Activated CD4-positive, alpha-beta T cell treated with anti-CD3 and anti-CD28 coated beads, Interleukin-2, amount 50 U/mL, for 24 hours (primary cell): ENCODE measurements at regions not wholly inside any gene's neighbourhood (a gene's known extent, or its start where the extent isn't known, plus 50 kb on each side); places are given as distances from the start of the nearest gene placed in this dataset.

Experiments
- DNase-seq, 2 donors: peaks; one replicate each; pipeline ENCODE4 v3.0.0-alpha.2; 2020; ENCODE audit warnings: low read depth in 1 of 2, low spot score in 1 of 2

DNA sequence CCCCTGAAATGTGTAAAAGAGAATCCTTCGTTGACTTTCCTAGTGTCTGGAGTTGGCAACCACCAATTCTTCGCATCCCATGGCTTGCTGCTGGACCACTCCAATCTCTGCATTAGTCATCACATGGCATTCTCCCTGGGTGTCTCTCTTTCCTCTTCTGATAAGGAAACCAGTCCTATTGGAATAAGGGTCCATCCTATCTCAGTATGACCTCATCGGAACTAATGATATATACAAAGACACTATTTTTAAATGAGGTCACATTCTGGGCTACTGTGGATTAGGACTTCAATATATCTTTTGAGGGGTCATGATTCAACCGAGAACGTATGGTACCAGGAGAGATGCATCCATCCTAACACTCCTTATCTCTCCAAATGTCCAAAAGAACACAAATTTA lies 259.1 kb upstream of the CPEB2 start:
- DNase-seq: no peak

DNA sequence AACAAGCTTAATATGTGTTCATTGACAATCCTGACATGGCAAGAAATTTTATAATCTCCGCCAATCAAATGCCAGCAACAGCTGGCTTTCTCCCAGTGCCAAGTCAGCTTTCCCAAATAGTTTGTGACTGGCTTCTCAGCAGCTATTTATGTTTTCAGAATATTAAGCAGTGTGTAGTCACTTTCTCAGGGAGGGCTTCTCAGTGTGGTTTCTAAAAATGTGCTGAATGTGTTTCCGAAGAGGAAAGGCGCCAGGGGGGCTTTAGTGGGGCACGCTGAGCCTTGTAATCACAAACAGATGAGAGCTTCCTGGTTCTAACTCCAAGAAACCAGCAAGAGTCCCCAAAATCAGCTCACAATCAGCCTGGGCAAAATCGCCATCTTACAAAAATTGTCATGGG lies 258.7 kb upstream of the CPEB2 start:
- no peak for DNase-seq

DNA sequence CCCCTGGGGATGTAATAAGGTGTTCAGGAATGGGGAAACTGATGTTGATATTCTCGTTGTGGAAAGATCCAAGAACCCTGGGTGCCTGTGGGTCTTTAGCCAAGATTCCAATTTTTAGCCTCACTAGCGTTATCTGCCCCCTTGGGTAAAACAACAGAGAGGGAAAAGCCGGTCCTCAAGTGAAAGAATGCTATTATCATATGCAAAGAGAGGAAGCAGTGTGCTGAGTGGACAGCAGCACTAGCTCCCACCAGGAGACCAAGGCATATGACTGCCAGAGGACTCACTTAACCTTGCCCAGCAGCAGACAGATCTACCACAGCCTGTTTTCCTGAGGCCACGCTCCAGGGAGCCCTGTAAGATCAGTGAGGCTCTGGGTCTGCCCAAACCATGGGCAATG lies 257.9 kb upstream of the CPEB2 start:
- no peak for DNase-seq

DNA sequence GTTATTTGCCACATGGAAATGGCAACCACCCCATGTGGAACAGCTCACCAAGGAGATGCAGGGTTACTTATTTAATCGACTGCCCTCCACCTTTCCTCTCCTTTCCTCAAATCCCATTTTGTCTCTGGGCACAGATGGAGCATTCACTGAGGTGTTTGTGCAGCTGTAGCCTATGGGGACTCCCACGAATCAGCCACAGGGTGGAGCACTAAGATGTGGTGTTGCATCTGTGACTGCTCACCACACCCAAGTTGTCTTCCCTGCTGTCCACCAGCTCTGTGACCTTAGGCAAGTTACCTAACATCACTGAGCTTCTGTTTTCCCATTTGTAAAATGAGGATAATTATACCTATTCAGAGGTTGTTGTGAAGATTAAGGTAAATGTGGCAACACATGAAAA lies 252.4 kb upstream of the CPEB2 start:
- no peak for DNase-seq

DNA sequence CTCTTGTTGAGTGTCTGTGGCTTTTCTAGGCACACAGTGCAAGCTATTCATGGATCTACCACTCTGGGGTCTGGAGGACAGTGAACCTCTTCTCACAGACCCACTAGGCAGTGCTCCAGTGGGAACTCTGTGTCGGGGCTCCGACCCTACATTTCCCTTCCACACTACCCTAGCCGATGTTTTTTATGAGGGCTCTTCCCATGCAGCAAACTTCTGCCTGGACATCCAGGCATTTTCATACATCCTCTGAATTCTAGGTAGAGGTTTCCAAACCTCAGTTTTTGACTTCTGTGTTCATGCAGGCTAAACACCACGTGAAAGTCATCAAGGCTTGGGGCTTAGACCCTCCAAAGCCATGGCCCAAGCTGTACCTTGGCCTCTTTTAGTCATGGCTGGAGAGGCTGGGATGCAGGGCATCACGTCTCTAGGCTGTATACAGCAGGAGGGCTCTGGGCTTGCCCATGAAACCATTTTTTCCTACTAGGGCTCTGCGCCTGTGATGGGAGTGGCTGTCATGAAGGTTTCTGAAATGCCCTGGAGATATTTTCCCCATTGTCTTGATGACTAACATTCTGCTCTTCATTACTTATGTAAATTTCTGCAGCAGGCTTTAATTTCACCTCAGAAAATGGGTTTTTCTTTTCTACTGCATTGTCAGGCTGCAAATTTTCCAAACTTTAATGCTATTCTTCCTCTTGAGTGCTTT lies 249.8 kb upstream of the CPEB2 start:
- no peak for DNase-seq

DNA sequence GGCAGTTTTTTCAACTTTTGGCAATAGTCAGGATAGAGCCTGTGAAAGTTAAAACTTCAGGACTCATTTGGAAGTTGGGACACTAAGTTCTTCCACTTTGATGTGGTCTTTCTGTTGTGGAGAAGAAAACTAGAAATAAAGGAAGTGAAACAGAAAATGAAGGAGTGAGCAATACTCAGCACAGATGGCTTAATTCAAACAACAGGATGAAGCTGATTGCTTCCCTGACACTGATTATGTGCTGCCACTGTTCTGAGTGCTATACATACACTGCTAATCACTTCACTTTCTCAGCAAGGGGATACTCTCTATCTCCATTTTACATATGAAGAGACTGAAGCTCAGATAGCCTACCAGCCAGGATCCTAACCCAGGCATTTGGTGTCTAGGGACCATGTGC lies 235.1 kb upstream of the CPEB2 start:
- no peak for DNase-seq

DNA sequence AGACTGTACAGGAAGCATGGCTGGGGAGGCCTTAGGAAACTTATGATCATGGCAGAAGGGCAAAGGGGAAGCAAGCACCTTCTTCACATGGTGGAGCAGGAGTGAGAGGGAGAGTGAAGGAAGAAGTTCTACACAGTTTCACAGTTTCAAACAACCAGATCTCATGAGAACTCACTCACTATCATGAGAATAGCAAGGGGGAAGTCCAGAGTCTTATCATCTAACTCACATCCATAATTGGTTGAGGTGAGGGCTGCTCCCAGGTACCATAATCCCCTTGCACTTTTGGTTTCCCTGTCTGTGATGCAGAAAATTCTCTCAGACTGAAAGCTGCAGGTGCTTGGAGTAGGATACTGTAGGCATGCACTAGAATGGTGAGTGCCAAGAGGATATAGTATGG lies 233.8 kb upstream of the CPEB2 start:
- DNase-seq: no peak

DNA sequence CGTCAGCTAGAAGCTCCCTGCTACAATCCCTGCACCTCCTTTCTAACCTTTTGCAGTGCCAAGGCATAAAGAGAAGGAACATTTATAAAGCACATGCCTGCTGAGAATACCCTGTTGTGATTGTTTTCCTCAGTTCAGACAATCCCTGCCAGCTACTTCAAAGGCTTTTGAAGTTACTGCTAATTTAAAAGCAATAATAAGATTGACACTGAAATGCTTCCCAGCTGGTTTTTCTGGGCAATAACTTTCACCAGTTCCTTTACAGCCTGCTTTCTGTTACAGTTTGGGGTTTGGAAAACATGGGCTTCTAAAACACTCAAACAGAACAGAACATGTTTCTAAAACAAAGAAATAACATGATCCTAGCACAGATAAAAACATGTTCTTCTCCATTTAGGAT lies 232.3 kb upstream of the CPEB2 start:
- no peak for DNase-seq

DNA sequence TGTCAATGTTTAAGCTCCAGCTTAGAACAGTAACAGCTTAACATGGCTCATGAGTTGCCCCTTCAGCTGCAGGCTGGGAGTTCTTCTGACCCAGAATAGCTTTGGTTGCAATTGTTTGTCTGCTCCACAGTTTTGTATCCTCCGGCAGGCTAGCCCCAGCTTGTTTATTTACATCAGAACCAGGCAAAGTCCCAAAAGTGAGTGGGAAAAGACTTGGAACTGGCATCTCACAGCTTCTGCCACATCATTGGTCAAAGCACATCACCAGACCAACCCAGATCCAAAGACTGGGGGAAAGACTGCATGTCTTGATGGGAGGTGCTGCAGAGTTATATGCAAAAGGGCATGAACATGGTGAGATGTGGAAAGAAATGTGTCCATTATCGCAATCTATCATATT lies 231.2 kb upstream of the CPEB2 start:
- no peak for DNase-seq

DNA sequence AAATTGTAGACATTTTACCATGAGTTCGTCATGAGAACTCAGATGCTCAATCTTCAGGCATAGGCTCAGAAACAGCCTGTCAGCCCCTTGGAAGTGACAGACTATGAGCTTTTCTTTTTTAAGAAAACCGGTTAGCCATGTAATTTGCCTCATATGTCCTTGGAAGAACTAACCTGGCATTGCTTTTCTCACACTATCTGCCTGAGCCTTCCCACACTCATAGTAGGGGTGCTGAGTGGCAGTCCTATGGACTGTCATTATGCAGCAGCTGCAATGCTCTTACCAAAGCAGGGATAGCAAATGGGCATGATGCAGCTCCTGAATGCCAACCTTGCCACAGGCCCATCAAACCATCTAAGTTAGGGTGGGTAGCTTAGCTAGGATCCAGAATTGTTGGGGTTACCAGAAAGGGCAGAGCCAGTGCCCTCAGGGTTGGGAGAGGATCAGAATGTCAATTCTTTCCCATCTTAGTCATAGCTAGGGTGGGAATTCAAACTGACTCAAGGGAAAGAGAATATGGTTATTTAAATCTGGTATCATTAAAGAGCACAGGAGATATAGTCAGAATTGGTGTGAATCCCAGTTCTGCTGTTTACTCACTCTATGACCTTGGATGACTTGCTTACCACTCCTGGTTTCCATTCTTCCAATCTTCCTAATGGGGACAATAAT lies 230.6 kb upstream of the CPEB2 start:
- no peak for DNase-seq

DNA sequence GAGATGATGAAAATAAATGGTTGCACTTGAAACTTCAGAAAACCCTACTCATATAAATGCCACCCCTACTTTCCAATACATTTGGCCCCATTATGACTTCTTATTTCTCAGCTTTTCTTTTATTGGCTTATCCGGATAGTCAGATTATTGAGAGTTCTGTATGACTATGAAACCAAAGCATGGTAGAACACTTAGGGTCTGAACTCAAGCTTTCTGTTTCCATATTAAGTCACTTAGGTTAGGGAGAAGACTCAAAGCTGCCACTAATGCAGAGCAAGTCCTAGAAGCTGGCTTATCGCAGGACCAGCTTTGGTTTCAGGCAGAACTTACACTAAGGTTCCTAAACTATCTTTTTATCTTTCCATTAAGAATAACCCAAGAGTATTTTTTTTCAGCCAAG lies 229.9 kb upstream of the CPEB2 start:
- DNase-seq: no peak

DNA sequence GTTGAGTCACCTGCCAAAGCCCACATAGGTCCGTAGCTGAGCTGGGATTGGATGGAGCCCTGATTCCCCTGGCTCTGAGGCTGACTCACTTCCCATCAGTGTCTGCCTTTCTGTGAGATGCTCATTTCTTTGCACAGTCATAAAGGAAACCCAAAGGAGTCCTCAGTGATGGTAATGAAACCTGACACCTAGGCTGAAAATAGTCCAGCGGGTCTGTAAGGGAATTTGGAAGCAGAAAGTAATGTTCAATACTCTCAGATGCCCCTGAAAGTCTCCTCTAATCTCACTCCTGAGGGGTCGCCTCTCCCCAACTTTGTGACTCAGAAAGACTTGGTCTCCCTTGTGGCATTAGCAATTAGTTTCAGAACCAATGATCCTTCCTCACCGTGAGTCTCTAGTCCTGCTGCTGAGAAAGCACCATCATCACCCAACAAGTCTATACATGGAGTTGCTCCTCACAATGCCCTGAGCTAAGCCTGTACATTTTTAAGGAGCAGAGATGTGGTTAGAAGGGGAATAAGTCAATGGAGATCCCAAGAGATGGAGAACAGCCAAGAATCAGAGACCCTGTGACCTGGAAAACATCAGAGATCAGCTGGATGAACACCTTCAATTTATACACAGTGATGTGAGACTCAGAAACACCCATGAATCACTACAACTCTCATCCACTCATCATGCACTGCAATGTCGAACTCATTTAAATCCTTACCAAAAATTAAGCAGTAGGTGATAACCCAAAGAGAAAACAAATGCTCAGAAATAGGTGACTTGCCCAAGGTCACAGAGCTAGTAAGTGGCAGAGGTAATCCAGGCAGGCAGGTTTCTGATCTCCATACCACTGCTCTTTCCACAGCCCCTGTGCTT lies 219.0 kb upstream of the CPEB2 start:
- peak in 1 of 2 donors; percentile 25 for DNase-seq

DNA sequence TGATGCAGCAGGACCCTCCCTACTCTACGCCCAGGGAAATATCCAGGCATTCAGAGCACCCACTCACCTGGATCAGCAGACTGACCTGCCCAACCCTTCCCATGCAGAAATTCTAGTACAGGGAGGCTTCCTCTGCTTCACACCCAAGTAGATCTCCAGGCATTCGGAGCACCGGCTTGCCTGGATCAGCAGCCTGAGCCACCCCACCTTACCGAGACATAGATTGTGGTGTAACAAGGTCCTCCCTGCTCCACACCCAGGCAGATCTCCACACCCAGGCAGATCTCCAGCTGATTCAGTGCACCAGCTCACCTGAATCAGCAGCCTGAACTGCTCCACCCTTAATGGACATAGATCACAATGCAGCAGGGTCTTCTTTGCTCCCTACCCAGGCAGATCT lies 215.1 kb upstream of the CPEB2 start:
- DNase-seq: no peak

DNA sequence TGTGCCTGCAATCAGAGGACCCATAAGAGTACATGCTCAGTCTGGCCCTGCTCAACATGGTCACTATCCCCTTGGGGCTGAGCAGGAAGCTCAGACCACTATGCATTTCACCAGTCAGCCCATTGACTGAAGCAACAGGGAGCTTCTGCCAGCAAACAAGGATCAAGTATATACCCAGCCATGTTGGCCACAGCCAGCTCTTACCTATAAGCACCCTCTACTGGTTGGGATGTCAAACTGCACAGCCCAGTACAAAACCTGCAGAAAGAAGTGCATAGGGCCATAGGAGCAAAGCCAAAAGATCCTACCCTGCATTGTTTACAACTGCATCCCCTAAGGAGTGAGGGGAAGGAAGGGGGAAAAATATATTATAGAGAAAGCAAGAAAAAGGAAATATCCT lies 214.4 kb upstream of the CPEB2 start:
- peak in 1 of 2 donors; percentile 17 for DNase-seq

DNA sequence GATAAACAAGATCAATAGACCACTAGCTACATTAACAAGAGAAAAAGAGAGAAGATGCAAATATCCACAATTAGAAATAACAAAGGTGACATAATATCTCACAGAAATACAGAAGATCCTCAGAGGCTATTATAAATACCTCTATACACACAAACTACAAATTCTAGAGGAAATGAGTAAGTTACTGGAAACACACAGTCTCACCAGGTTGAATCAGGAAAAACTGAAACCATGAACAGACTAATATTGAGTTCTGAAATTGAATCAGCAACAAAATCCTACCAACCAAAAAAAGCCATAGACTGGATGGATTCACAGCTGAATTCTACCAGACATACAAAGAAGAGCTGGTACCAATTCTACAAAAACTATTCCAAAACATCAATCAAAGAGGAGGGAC lies 211.8 kb upstream of the CPEB2 start:
- no peak for DNase-seq

DNA sequence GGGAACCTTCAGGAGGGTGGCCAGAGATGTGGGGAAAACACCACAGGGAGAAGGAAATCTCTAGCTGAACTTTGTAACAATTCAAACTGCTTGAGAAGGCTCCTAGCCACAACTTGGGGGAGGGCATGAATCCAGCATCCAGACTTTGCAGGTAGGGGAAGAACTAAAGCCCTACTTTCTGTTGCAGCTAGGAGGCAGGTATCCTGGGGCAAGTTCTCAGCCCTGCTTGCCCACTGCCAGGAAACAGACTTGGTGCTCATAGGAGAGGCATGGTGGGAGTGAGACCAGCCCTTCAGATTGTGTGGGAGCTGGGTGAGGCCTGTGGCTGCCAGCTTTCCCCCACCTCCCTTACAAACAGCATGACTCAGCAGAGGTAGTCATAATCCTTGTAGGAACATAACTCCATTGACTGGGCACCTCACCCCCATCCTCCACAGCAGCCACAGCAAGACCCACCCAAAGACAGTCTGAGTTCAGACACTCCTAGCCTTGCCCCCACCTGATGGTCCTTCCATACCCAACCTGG lies 209.5 kb upstream of the CPEB2 start:
- DNase-seq: no peak

DNA sequence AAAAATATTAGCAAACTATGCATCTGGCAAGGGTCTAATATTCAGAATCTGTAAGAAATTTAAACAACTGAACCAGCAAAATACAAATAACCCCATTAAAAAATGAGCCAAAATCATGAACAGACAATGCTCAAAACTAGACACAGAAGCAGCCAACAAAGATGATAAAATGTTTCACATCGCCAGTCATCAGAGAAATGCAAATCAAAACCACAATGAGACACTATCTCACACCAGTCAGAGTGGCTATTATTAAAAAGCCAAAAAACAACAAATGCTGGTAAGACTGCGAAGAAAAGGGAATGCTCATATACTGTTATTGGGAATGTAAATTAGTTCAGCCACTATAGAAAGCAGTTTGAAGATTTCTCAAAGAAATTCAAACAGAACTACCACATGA lies 201.3 kb upstream of the CPEB2 start:
- no peak for DNase-seq

DNA sequence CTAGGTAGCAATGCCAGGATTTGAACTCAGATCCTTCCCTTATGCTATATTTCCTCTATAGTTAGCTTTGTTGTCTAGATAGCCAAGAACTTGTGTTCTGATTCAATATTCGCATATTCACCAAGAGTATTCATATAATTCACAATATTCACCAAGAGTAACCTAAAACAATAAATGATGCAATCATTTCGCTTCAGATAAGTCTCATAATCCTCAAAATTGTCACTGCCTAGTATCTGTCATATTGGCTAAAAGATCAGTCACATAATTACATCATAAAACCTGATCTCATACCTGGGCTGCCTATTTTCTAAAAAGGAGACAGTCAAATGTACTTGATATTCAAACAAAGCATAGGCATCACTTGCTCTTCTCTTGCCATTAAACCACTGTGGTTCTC lies 199.7 kb upstream of the CPEB2 start:
- no peak for DNase-seq

DNA sequence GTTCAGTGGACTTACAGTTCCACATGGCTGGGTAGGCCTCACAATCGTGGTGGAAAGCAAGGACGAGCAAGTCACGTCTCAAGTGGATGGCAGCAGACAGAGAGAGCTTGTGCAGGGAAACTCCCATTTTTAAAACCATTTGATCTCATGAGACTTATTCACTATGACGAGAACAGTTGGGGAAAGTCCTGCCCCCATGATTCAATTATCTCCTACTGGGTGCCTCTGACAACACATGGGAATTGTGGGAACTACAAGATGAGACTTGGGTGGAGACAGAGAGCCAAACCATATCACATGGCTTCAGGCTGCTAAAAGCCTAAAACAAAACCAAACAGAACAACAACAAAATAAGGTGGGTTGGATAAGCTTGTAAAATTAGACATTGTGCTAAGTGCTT lies 194.4 kb upstream of the CPEB2 start:
- no peak for DNase-seq

DNA sequence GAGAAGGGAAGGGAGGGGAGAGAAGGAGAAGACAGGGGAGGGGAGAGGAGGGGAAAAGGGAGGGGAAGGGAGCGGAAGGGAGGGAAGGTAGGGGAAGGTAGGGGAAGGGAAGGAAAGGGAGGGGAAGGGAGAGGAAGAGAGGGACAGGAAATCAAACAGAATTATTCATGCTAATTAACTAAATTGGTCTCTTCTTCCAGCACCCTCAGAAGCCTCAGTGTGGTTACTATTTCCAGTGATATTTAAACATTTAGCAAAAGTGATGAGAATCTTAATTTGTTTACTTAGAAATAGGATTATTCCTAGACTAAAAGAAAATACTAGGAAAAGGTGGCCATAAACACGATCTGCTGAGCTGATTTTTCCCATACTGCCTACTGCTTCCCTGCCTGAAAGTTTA lies 193.1 kb upstream of the CPEB2 start:
- DNase-seq: no peak

DNA sequence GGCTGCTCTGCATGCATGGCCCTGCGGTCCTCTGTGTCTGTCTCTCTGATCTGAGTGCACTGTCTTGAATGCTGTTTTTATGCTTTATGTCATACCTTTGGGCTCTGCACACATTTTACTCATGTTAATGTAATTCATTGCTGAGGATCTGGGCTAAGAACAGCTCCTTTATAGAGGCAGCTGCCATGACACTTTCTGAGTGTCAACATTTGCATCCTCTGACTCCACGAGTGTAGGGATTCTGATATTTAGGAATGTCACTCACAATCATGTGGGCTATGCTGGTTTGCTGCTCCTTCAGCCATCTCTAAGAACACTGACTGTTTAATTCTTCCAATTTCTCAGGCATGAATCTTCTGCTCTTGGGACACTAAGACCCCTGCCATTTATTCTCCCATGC lies 192.2 kb upstream of the CPEB2 start:
- DNase-seq: no peak

DNA sequence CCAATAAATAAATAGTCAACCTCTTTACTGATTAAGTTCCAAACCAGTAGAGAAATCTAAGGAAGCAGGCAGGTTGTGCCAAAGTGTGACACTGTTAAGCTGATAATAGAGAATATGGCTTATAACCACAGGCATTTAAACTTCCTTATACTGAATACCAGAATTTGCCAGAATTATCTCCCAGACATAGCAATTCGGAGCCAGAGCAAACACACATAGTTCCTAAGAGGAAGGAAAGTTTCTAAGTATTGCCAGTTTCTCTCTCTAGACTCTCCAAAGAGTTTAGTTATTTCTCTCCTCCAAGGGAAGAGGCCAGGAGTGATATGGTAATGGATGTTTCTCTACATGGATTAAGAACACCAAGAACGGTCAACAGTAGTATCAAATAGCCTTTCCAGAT lies 191.7 kb upstream of the CPEB2 start:
- DNase-seq: no peak
